COLO668 (cell line): ENCODE measurements at regions not wholly inside any gene's neighbourhood (a gene's known extent, or its start where the extent isn't known, plus 50 kb on each side); places are given as distances from the start of the nearest gene placed in this dataset.

ENCODE experiments used
- DNase-seq: peaks from one replicate; lab custom pipeline; 2025; ENCODE audit not compliant: unreplicated experiment; lab: John Stamatoyannopoulos, UW

GRCh38 chrX:23061116-23061515, 61.4 kb downstream of the DDX53 start:
- no peak for DNase-seq

GRCh38 chrX:23062359-23062758, 62.6 kb downstream of the DDX53 start:
- no peak for DNase-seq

- no peak for DNase-seq
Observed at GRCh38 chrX:23066588-23067281, 67.0 kb downstream of the DDX53 start.

- peak; percentile 1 for DNase-seq
Observed at GRCh38 chrX:23075461-23075860, 75.7 kb downstream of the DDX53 start.

- DNase-seq, result no peak
Observed at GRCh38 chrX:23079347-23079746, 79.6 kb downstream of the DDX53 start.

GRCh38 chrX:23100826-23101225, 101.1 kb downstream of the DDX53 start:
- DNase-seq, result no peak

GRCh38 chrX:23103546-23103945, 103.8 kb downstream of the DDX53 start:
- DNase-seq, result no peak

- DNase-seq, result no peak
Observed at GRCh38 chrX:23114241-23114640, 114.5 kb downstream of the DDX53 start.

- no peak for DNase-seq
Observed at GRCh38 chrX:23115651-23116050, 115.9 kb downstream of the DDX53 start.

GRCh38 chrX:23118163-23118562, 118.4 kb downstream of the DDX53 start:
- DNase-seq, result no peak

GRCh38 chrX:23118890-23119527, 119.2 kb downstream of the DDX53 start:
- no peak for DNase-seq

GRCh38 chrX:23127586-23127985, 127.8 kb downstream of the DDX53 start:
- DNase-seq, result no peak

GRCh38 chrX:23133551-23133950, 133.8 kb downstream of the DDX53 start:
- no peak for DNase-seq

- DNase-seq, result no peak
Observed at GRCh38 chrX:23134136-23134535, 134.4 kb downstream of the DDX53 start.

- no peak for DNase-seq
Observed at GRCh38 chrX:23136816-23137215, 137.1 kb downstream of the DDX53 start.

GRCh38 chrX:23168291-23168690, 166.4 kb upstream of the PTCHD1 start:
- no peak for DNase-seq

GRCh38 chrX:23185951-23186350, 148.7 kb upstream of the PTCHD1 start:
- DNase-seq, result no peak

GRCh38 chrX:23187819-23188218, 146.8 kb upstream of the PTCHD1 start:
- DNase-seq, result no peak

GRCh38 chrX:23194885-23195554, 139.6 kb upstream of the PTCHD1 start:
- DNase-seq, result no peak

- no peak for DNase-seq
Observed at GRCh38 chrX:23195761-23196160, 138.9 kb upstream of the PTCHD1 start.

GRCh38 chrX:23201706-23202105, 132.9 kb upstream of the PTCHD1 start:
- no peak for DNase-seq

GRCh38 chrX:23202326-23202725, 132.3 kb upstream of the PTCHD1 start:
- no peak for DNase-seq
